Urothelium cell line (cell line): ENCODE measurements at regions not wholly inside any gene's neighbourhood (a gene's known extent, or its start where the extent isn't known, plus 50 kb on each side); places are given as distances from the start of the nearest gene placed in this dataset.
"Not testable (repeated sequence)": the region's sequence is repeated elsewhere in the genome, so short reads cannot be mapped to it uniquely, and the experiment has no call there.

Experiments
- DNase-seq: peaks from one replicate; pipeline ENCODE4 v3.0.0; 2011; ENCODE audit warnings: low spot score, mixed read lengths
- FAIRE-seq: peaks from 2 replicates; lab custom pipeline; 2011; peaks lifted over from hg19 to GRCh38; lab: Jason Lieb, UNC

GRCh38 chr4:131750469-131750868 is 1398.6 kb upstream of the PCDH10 start:
- FAIRE-seq, DNase-seq: not testable (repeated sequence)

- FAIRE-seq, DNase-seq: not testable (repeated sequence)
These were observed 1386.9 kb upstream of the PCDH10 start for GRCh38 chr4:131762234-131762633.

- DNase-seq, result no peak
- no peak for FAIRE-seq
These were observed 1384.4 kb upstream of the PCDH10 start for GRCh38 chr4:131764730-131765129.

- not testable (repeated sequence) for FAIRE-seq
- DNase-seq, result peak; percentile 11
These were observed 1374.7 kb upstream of the PCDH10 start for GRCh38 chr4:131774382-131774781.

GRCh38 chr4:131810565-131810964 is 1338.5 kb upstream of the PCDH10 start:
- not testable (repeated sequence) for FAIRE-seq, DNase-seq
